OCI-LY7 (cell line): ENCODE measurements at regions not wholly inside any gene's neighbourhood (a gene's known extent, or its start where the extent isn't known, plus 50 kb on each side); places are given as distances from the start of the nearest gene placed in this dataset.

Source experiments
- BruUV-seq: library from RNA; stranded (reverse); fragments of 400-500 nt; replicated peaks from 2 replicates; lab custom pipeline; 2021; lab: Mats Ljungman, UMichigan
- CTCF ChIA-PET: fragments of 300-600 bp; sonication (Branson Sonifier 250); formaldehyde crosslinking; loops from one replicate; lab custom pipeline; 2022; ENCODE audit warnings: antibody characterized with exemption; ENCODE audit not compliant: unreplicated experiment; lab: Charles Lee
- POLR2A ChIA-PET: fragments of 300-600 bp; sonication (Branson Sonifier 250); formaldehyde crosslinking; loops from one replicate; lab custom pipeline; 2022; ENCODE audit warnings: antibody characterized with exemption; lab: Charles Lee
- DNase-seq: peaks from one replicate; pipeline ENCODE4 v3.0.0-alpha.2; 2015; ENCODE audit warnings: low spot score
- H2AFZ ChIP-seq: fragments of 200-600 bp; sonication (generic), shearing (Covaris generic); 2 replicates; pipeline ENCODE4 v1.6.1; 2014; ENCODE audit warnings: mild to moderate bottlenecking, antibody characterized with exemption, low read length, moderate library complexity
- H3K27ac ChIP-seq: fragments of 200-600 bp; sonication (generic); 2 replicates; pipeline ENCODE4 v1.5.1; 2014; ENCODE audit warnings: mixed run types, low read depth, mild to moderate bottlenecking, moderate library complexity, low read length, inconsistent platforms; ENCODE audit not compliant: poor library complexity, severe bottlenecking
- H3K36me3 ChIP-seq: fragments of 200-600 bp; sonication (generic); 2 replicates; pipeline ENCODE4 v1.6.1; 2014; ENCODE audit warnings: mild to moderate bottlenecking, antibody characterized with exemption, low read length, moderate library complexity, mixed read lengths; ENCODE audit not compliant: insufficient read depth
- H3K4me1 ChIP-seq: fragments of 200-600 bp; sonication (generic); 2 replicates; pipeline ENCODE4 v1.5.1; 2014; ENCODE audit warnings: mild to moderate bottlenecking, low read length; ENCODE audit not compliant: insufficient read depth, poor library complexity, severe bottlenecking
- H3K4me2 ChIP-seq: fragments of 200-600 bp; sonication (generic); 2 replicates; pipeline ENCODE4 v1.6.1; 2014; ENCODE audit warnings: mild to moderate bottlenecking, low read length
- H3K4me3 ChIP-seq: fragments of 200-600 bp; sonication (generic); 2 replicates; pipeline ENCODE4 v1.5.1; 2014; ENCODE audit warnings: mild to moderate bottlenecking, low read depth, low read length; ENCODE audit not compliant: poor library complexity, severe bottlenecking
- H3K79me2 ChIP-seq: fragments of 200-600 bp; sonication (generic); 2 replicates; pipeline ENCODE4 v1.6.1; 2016; ENCODE audit warnings: low read depth, mild to moderate bottlenecking, low read length, moderate library complexity, mixed read lengths; ENCODE audit not compliant: insufficient read depth
- H3K9me2 ChIP-seq: fragments of 200-600 bp; sonication (generic); 2 replicates; pipeline ENCODE4 v1.6.1; 2016; ENCODE audit warnings: mild to moderate bottlenecking, low read length, mixed read lengths; ENCODE audit not compliant: insufficient read depth
- H3K9me3 ChIP-seq: fragments of 200-600 bp; sonication (generic); 2 replicates; pipeline ENCODE4 v1.6.1; 2014; ENCODE audit warnings: mild to moderate bottlenecking, mixed run types, low read length, mixed read lengths
- H4K20me1 ChIP-seq: fragments of 200-600 bp; sonication (generic); 2 replicates; pipeline ENCODE4 v1.6.1; 2014; ENCODE audit warnings: mild to moderate bottlenecking, antibody characterized with exemption, low read length, moderate library complexity, mixed read lengths; ENCODE audit not compliant: insufficient read depth
- CTCF ChIP-seq: fragments of 200-600 bp; sonication (generic); conservative IDR thresholded peaks from 2 replicates; pipeline ENCODE4 v1.5.1; 2014; ENCODE audit warnings: mild to moderate bottlenecking, antibody characterized with exemption, low read length, moderate library complexity, mixed read lengths
- EZH2phosphoT487 ChIP-seq: fragments of 200-600 bp; sonication (generic); IDR thresholded peaks from 2 replicates; pipeline ENCODE4 v1.6.1; 2018; ENCODE audit warnings: low read depth, borderline replicate concordance, mild to moderate bottlenecking, mixed run types, antibody characterized with exemption, low read length, moderate library complexity, mixed read lengths
- intact Hi-C: fragments of 100-400 bp; cut with micrococcal nuclease; formaldehyde crosslinking; loops from one replicate; pipeline ENCODE4 v1.10.0; 2022; ENCODE audit not compliant: unreplicated experiment

GRCh38 chr18:46402945-46403344 lies 254.1 kb downstream of the LOXHD1 start:
- no TSS peak for BruUV-seq
- DNase-seq, result no peak
- no peak overlapping the region for H3K27ac ChIP-seq
- H4K20me1 ChIP-seq, result no peaks in the 10 kb centered on the region
- POLR2A ChIA-PET, result no interaction called here
- no peaks in the 10 kb centered on the region for H3K9me2 ChIP-seq
- intact Hi-C loops, result no loop called here
- H3K4me3 ChIP-seq, result no peak overlapping the region
- TF ChIP-seq CTCF (no peak), EZH2phosphoT487 (no peak)
- H3K4me1 ChIP-seq, result no peaks in the 10 kb centered on the region
- no peaks in the 10 kb centered on the region for H3K79me2 ChIP-seq
- no peak overlapping the region for H2AFZ ChIP-seq
- H3K4me2 ChIP-seq, result no peak overlapping the region
- no peaks in the 10 kb centered on the region for H3K36me3 ChIP-seq
- H3K9me3 ChIP-seq, result no peaks in the 10 kb centered on the region
- CTCF ChIA-PET, result no interaction called here

- H2AFZ ChIP-seq, result no peak overlapping the region
- CTCF ChIA-PET, result interaction anchor here (0.6 kb wide), 1 partner anchor 18 kb away, joined by 5 read pairs; no protein-coding TSS in a partner anchor
- intact Hi-C loops, result no loop called here
- TF ChIP-seq EZH2phosphoT487 (no peak), CTCF (no peak)
- H3K4me3 ChIP-seq, result no peak overlapping the region
- no peak overlapping the region for H3K4me2 ChIP-seq
- no peaks in the 10 kb centered on the region for H3K79me2 ChIP-seq
- H3K9me2 ChIP-seq, result no peaks in the 10 kb centered on the region
- POLR2A ChIA-PET, result no interaction called here
- H4K20me1 ChIP-seq, result no peaks in the 10 kb centered on the region
- BruUV-seq, result no TSS peak
- no peaks in the 10 kb centered on the region for H3K4me1 ChIP-seq
- no peaks in the 10 kb centered on the region for H3K9me3 ChIP-seq
- H3K27ac ChIP-seq, result no peak overlapping the region
- DNase-seq, result no peak
- H3K36me3 ChIP-seq, result no peaks in the 10 kb centered on the region
Measured at GRCh38 chr18:46405832-46406538, 251.0 kb downstream of the LOXHD1 start.

- Histone ChIP-seq H3K36me3 (no peaks in the 10 kb centered on the region), H3K4me2 (no peak overlapping the region), H4K20me1 (no peaks in the 10 kb centered on the region), H2AFZ (no peak overlapping the region), H3K9me3 (no peaks in the 10 kb centered on the region), H3K79me2 (no peaks in the 10 kb centered on the region), H3K27ac (no peak overlapping the region), H3K4me1 (no peaks in the 10 kb centered on the region), H3K4me3 (no peak overlapping the region), H3K9me2 (no peaks in the 10 kb centered on the region)
- TF ChIP-seq EZH2phosphoT487, result no peak
- no peak for TF ChIP-seq CTCF
- BruUV-seq, result no TSS peak
- intact Hi-C loops, result no loop called here
- CTCF ChIA-PET, result interaction anchor here (0.6 kb wide), 1 partner anchor 19 kb away, joined by 5 read pairs; no protein-coding TSS in a partner anchor
- POLR2A ChIA-PET, result no interaction called here
- no peak for DNase-seq
Measured at GRCh38 chr18:46406539-46406932, 250.5 kb downstream of the LOXHD1 start.
